GM18868 (cell line): ENCODE measurements at regions not wholly inside any gene's neighbourhood (a gene's known extent, or its start where the extent isn't known, plus 50 kb on each side); places are given as distances from the start of the nearest gene placed in this dataset.
"Not testable (repeated sequence)": the region's sequence is repeated elsewhere in the genome, so short reads cannot be mapped to it uniquely, and the experiment has no call there.

Experiments used
- ATAC-seq: cut with Tn5 transposase; IDR thresholded peaks from one replicate; pipeline ENCODE4 v1.9.1; 2021; ENCODE audit warnings: mild to moderate bottlenecking, moderate library complexity; ENCODE audit not compliant: unreplicated experiment

DNA sequence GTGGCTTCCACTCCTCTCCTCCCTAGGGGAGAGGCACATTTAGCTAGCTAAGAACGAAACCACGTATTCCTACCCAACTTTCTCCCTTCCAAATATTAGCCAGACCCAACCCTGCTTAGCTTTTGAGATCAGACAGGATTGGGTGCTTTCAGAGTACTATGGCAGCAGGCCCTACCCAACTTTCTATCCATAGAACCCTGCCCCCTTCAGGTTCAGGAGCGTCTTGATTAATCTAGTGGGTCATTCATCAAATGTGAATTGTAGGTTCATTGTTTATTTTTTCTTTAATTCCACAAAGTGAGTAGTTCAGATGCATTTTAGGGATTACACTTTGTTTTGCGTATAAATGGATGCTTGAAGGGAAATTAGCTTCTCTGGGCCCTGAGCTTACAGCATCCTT, 188.3 kb downstream of the MIB1 start:
- no peak for ATAC-seq

DNA sequence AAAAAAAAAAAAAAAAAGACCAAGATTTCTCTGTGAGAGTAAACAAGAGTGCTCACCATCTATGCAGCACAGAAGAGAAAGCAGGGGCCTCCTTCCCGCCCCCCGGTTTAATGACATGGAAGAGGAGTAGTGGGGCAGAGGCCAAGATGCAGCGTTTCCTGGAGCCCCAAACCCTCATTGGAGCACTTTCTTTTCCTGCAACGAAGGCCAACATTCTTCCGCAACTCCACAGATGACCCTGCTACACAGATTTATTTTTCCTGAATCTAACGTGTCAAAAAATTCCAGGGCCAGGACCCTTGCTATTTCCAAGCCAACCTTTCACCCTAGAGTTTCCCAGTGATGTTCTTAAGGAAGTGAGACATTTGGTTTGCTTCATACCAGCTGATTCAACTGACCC, 189.6 kb downstream of the MIB1 start:
- ATAC-seq, result no peak

DNA sequence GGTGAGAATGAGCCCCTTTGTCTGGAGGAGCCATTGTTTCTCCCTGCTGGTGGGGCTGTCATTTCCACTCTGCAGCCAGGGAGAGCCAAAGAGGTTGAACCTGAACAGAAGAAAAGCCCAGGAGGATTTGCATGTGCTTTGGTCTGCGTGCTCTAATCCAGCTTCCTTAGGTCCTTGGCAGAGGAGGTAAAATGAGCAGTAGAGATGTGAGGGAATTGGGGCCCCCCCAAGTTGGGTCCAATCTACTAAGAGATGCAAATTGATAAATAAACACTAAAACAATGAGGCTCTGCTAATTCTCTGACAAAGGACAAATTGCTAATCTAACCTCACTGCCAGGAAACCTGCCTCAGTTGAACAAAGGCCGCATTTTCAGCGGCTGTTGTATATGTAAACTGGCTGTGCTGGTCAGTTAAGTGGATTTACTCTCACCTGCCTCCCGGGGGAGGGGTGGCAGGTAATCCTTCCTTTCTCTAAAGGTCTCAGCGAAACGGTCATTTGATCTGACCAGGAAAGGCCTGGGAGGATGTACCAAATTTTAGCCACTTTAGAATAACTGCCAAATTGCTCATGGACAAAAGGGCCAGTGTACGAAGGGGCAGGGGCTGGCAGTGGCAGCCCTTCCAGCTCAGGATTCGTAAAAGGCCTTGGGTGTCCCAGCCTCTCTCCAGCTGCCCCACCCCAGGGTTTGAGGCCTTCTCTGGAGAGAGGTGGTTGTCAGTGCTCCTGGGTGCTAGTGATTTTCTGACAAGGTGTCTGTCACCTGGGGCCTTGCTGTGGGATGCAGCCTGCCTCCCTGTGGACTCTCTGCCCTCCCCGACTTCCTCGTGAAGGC, 193.6 kb downstream of the MIB1 start:
- ATAC-seq, result no peak

DNA sequence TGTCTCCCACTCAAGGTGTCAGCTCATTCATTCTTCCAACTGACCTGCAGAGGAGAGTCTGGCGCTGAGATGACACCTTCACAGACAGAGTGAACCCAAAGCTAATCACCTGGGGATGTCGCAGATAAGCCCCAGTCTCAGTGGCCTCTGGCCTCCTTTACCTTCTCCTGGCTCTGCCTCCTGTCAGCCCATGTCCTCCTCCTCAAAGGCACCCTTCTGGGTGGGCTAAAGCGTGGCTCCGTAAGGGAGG, 194.1 kb downstream of the MIB1 start:
- no peak for ATAC-seq

DNA sequence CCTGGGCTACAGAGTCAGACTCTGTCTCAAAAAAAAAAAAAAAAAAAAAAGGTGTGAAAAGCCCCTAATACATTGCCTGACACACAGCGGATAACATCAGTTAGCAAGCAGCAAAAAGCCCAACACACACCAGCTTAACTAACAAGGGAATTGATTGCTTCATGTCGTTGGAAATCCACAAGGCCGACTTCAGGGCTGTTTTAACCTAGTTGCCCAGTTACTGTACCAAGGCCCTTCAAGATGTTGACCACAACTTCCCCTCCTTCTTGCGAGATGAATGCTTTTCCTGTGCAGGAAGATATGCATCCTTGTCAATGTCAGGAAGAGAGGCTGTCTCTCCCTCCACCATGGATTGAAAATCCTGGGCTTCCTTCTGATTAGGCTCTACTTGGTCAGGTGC, 202.9 kb downstream of the MIB1 start:
- no peak for ATAC-seq

DNA sequence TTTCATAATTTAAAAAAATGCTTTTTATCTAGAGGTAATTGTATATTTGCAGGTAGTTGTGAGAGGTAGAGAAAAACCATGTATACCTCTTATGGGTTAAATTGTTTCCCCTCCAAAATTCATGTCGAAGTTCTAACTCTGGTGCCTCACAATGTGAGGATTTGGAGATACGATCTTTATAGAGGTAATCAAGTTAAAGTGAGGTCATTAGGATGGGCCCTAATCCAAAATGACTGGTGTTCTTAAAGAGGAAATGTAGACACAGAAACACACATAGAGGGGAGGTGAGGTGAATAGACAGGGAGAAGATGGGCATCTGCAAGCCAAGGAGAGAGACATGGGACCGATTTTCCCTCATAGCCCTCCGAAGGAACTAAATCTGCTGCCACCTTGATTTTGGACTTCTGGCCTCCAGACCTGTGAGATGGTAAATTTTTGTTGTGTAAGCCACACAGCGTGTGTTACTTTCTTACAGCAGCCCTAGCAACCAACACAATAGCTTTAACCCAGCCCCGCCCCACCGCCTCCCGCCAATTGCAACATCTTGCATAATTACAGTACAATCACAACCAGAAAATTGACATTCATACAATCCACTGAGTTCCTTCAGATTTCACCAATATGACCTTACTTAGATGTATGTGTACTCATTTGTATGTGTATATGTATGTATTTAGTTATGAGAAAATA, 208.9 kb downstream of the MIB1 start:
- ATAC-seq, result no peak

DNA sequence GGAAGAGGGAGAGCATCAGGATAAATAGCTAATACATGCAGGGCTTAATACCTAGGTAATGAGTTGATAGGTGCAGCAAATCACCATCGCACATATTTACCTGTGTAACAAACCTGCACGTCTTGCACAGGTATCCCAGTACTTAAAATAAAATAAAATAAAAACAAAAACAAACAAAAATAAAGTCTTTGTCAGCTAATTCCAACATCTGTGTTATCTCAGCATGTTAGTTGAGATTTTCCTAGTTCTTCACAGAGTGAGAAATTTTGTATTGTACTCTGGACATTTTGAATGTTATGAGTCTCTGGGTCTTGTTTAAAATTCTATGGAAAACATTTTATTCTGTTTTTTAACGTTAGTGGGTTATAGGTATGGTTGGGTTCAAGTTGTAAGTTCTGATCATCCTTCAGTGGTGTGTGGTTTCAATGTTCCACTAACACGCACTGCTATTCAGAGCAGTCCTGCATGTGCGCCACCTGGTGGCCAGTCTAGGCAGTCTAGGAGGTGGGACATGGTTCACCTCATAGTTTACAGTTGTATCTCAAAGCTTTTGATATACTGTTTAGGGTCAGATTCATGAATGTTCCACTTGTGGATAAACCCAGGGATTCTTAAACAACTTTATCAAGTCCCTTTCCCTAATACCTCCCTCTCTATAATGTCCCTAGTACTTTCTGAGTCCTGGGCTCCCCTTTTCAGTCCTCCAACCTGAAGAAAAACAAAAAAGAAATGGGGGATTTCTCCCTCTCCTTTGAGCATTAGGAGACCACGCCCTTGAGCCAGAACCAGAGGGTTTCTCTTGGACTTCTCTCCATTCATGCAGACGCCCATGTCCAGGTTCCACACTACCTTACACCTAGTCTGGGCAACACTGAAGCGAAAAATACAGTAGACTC, 213.4 kb upstream of the GATA6 start:
- peak; percentile 97 for ATAC-seq

DNA sequence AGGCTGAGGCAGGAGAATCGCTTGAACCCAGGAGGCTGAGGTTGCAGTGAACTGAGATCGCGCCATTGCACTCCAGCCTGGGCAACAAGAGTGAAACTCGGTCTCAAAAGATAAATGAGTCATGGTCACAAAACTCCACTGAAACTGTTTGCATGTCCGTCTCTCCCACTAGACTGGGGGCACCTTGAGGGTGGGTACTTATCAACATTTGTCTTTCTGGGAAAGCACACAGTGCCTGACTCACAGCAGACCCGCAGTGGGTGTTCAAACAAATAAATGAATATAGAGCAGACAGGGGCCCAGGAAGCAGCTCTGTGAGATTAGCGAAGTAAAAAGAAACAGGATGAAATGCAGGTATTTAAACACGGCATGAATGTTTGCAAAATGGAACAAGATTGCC, 211.1 kb upstream of the GATA6 start:
- ATAC-seq, result no peak

DNA sequence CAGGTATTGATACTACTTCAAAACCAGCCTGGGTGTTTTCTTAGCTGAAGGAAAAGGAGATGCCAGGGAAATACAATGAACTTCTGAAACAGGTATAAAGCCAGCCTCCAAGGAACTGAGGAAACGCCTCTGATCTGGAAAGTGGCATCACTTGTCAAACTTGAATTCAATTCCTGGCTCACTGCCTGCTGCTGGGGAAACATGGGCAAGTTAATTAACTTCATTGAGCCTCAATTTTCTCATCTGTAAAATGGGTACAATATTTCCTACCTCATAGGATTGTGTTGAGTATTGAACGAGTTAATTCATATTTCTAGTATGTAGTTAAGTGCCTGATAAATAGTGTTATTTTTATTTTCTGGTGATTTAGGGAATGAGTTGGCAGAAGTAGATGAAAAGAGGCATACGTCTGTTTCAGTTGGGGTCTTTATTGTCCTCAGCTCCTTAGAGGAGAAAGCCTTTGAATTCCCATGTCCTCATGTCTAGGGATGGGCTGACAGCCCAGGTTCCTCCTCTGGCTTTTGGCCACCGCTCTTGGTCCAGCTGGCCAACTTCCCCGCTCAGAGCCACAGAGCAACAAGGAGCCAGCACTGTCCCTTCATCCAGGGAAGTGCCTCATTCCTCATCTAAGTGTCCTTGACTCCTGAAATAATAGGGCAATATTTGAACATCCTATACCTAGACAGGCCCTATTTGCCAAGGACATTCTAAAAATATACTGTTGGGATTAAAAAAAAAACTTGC, 210.5 kb upstream of the GATA6 start:
- no peak for ATAC-seq

DNA sequence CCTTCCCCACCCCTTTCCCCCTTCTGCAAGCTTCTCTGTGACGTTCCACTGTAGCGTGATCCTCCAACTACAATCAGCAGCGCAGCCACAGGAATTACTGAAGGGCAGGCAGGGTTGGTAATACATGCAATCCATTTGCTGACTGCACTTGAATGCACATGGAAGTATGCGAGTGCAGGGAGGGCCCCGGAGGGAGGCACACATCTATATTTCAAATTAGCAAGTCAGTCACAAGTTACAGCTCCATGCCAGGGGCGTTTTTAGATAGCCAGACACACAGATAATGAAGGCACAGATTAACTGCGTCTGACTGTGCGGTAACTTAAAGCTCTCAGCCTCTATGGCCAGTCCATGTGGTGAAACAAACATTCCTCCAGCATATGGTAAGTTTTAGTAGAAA, 209.2 kb upstream of the GATA6 start:
- no peak for ATAC-seq

DNA sequence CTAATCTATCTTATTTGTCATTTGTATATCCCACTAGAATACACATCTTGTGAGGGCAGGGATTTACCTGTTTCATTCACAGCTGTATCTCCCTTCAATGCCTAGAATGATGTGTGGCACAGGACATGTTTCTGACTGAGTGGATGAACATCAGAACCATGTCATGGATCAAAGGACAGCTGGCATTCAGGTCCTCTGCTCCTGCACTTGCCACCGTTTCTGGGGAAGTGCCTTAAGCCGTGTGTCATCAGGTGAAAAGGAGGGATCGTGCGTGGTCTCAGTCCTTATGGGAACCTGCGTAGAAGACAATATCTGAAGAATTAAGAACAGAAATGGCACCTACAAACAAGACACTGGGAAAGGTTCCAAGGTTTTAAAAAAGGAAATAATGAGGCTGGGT, 206.1 kb upstream of the GATA6 start:
- ATAC-seq, result no peak

DNA sequence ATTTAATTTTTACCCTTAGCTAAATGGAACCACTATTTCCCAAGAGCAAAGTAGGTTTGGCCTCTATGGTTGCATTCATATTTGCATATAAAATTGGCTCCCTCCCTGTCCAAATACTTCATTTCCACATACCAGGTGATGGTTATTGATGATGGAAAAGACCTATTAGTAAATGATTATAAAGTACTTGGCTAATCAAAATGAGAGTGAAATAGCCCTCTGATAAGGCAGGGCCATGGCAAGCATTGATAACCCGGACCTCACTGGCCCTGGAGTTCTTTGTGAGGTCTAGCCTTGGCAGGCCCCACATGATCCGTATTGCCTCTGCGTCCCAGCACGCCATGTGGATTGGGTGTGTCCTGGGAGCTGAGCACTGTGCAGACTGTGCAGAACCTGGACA, 201.1 kb upstream of the GATA6 start:
- no peak for ATAC-seq

DNA sequence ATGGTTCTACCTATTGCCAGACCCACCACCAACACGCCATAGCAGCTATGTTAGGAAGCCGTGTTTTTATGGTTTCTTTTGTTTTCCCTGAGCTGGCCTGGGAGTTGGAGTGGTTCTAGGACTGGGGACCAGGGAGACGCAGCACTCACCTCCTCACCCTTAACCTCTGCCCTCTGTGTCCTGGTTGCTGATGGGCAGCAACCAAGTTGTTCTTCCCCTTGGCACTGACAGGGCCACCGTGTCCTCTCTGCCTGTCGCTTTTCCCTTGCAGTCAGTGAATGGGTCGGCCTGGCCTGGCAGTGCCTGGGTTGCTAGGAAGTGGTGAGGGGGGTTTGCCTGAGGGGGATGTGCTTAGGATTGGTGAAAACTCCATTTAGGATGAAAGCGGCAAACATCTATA, 197.1 kb upstream of the GATA6 start:
- no peak for ATAC-seq

DNA sequence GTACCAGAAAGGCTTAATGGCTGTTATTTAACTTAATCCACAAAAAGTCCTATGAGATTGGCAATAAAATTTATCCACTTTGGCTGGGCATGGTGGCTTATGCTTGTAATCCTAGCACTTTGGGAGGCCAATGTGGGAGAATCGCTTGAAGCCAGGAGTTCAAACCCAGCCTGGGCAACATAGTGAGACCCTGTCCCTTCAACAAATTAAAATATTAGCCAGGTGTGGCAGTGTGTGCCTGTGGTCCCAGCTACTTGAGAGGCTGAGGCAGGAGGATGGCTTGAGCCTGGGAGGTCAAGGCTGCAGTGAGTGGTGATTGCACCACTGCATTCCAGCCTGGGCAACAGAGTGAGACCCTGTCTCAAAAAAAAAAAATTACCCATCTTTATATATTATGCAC, 193.4 kb upstream of the GATA6 start:
- not testable (repeated sequence) for ATAC-seq

DNA sequence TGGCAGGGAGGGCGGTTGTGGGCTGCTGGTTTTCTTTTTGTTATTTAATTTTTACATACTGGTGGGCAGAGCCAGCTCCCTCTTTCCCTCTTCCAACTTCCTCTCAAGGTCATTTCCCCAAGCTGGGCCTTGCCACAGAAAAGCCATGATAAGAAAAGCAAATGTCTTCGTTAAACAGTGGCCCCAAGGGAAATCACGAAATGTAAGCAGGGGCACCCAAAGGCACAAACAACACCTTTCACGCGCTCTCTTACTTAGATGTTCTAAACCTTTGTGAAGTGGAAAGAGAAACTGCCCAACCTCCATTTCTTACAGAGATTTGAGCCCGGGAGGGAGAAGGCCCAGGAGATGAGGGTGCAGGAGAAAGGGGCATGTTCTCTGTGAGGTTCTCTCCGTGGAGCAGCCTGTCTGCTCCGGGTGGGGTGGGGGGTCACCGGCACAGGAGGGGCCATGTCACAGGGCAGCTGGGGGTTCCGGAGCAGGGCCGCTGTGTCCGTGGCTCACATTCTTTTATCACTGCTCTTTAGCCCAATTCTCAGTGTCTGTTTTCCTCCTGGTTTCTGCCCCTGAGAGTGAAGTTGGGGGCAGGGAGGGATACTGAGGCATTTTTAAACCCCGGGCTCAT, 190.7 kb upstream of the GATA6 start:
- ATAC-seq, result no peak

DNA sequence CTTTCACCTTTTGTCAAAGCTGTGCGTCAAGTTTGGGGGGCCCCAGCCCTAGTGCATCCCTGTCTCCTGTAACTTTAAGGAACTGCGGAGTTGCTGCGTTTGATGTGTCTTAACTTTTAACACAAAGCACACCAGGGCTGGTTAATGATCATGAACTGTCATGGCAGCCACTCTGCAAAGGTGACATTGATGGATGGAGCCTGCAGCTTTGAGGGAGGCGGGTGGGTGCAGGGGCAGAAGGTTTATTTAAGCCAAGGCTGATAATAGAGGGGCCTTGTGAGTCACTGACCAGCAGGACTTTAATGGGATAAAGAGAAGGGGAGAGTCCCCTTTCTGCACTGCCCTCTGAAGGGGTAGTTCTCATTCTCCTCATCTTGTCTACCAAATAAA, 190.2 kb upstream of the GATA6 start:
- ATAC-seq, result no peak

DNA sequence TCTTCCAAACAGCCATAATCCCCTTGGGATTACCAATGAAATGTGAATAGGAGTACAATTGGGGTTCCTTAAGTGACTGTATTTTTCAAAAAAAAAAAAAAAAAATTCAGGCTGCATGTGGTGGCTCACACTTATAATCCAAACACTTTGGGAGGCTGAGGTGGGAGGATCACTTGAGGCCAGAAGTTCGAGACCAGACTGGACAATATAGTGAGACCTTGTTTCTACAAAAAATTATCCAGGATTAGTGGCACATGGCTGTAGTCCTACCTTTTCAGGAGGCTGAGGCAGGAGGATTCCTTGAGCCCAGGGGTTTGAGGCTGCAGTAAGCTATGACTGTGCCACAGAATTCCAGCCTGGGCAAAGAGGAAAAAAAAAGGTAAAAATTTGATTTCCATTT, 189.6 kb upstream of the GATA6 start:
- no peak for ATAC-seq

DNA sequence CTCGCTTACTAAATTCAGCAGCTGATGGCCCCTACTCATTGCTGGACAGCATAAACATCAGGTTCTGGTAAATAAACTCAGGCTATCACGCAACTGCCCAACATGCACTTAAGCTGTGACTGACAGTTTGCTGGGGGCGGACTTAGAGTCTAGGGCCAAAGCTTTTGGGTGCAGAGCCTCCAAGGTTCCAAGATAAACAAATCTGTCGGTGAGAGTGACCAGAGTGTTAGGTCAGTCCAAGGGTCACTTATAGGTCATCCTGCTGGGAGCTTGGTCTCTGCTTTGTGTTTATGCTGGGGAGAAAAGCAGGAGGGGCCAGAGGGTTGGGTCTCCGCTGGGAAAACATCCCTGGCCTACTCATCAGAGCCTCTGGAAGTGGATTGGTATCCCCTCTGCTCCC, 188.6 kb upstream of the GATA6 start:
- no peak for ATAC-seq

DNA sequence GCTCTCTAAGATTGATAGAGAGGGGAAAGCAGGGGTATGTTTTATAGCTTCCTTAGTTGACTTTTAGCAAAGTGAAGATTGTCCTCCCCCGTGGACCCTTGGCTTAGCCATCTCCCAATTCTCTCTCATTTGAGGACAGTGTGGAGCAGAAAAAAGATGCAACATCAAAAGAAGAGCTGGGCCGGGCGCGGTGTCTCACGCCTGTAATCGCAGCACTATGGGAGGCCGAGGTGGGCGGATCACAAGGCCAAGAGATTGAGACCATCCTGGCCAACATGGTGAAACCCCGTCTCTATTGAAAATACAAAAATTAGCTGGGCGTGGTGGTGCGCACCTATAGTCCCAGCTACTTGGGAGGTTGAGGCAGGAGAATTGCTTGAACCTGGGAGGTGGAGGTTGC, 187.9 kb upstream of the GATA6 start:
- ATAC-seq, result not testable (repeated sequence)

DNA sequence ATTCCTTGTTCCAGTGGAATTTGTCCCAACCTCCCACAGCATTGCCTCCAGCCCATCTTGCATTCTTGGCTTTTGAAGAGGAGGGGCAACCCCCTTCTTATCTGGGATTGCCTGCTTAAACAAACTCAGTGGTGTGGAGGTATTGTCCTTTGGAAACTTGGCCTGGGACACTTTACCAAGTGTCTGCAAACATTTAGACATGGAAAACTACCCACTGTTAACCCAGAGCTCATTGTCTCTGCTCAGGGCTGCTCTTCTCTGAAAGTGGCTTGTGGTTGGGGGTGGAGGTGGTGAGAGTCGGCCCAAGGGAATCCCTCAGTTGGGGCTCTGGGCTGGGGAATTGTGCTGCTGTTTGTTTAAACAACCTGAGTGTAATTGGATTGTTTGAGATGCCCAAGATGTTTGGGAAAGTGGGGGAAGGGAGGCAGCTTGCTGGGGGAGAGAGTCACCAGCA, 178.3 kb upstream of the GATA6 start:
- no peak for ATAC-seq

DNA sequence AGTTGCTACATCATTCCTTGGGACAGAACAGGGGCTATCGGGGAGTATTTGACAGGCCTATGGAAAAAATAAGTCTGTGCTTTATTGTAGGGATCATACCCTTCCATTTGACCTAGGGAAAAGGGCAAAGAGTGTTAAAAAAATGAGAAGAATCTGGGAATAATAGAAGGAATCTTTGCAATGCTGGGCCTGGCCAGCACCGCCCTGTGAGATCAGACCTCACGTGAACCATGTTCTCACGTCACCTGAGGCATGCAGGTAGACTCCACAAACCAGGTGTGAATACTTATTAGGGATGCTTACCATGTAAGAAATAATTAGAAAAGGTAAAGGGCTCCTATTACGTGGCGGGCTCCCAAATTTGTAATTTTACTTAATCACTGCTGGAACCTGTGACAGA, 177.5 kb upstream of the GATA6 start:
- no peak for ATAC-seq
